HFF-Myc (cell line): ENCODE measurements at regions not wholly inside any gene's neighbourhood (a gene's known extent, or its start where the extent isn't known, plus 50 kb on each side); places are given as distances from the start of the nearest gene placed in this dataset.

Experiments
- DNase-seq: peaks from one replicate; pipeline ENCODE4 v3.0.0-alpha.2; 2011; ENCODE audit warnings: low read depth; ENCODE audit errors: extremely low read depth
- H3K4me3 ChIP-seq: replicated peaks from 2 replicates; pipeline ENCODE4 v1.5.1; 2011; ENCODE audit warnings: low read depth, mild to moderate bottlenecking, control low read depth, low read length
- TF ChIP-seq, protein P1 (sequence below): IDR thresholded peaks from 2 replicates; pipeline ENCODE4 v1.5.1; 2012; ENCODE audit warnings: mild to moderate bottlenecking, low read depth, low read length, control low read depth; ENCODE audit errors: missing control alignments

DNA sequence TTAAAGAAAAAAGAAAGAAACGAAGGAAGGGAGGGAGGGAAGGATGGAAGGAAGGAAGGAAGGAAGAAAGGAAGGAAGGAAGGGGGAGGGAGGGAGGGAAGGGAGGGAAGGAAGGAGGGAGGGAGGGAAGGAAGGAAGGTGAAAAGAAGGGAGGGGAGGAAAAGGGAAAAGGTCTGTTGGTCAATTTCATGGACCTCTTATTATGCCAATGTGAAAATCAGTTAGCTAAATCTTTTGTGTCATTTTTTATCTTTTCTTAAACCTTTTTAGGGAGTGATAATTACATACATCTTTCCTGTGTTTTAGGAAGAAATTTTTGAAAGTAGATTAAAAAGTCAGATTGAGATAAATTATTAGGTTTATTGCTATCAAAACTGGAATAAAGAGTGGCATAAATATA is 670.2 kb upstream of the CITED2 start:
- TF ChIP-seq, protein P1, sequence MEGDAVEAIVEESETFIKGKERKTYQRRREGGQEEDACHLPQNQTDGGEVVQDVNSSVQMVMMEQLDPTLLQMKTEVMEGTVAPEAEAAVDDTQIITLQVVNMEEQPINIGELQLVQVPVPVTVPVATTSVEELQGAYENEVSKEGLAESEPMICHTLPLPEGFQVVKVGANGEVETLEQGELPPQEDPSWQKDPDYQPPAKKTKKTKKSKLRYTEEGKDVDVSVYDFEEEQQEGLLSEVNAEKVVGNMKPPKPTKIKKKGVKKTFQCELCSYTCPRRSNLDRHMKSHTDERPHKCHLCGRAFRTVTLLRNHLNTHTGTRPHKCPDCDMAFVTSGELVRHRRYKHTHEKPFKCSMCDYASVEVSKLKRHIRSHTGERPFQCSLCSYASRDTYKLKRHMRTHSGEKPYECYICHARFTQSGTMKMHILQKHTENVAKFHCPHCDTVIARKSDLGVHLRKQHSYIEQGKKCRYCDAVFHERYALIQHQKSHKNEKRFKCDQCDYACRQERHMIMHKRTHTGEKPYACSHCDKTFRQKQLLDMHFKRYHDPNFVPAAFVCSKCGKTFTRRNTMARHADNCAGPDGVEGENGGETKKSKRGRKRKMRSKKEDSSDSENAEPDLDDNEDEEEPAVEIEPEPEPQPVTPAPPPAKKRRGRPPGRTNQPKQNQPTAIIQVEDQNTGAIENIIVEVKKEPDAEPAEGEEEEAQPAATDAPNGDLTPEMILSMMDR: no peak
- H3K4me3 ChIP-seq: no peak overlapping the region
- DNase-seq: no peak

DNA sequence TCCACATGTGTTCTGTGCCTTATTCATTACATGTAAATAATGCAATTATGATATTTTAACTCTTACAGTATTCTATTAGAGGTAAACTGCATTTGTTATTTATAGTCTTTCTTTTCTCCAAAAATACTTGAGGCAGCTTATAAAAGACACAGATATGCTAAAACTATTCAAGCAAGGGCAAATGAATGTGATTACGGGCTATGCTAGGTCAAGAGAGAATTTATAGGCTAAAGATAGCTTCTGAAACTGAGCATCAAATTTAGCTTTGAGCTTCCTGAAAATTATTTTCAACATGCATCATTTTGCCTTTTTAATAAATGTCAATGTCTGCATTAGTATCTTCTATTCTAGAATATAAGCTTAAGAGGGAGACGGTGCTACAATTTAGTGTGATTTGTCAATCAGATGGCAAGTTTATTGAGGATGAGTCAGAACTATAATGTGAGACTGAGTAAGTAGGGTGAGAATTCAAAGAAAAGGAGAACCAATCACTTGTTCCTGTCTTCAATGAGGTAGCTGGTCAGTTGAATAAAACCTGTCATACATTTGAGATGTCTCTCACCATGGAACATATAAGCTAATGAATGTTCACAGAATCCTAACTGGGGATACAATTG is 669.4 kb upstream of the CITED2 start:
- TF ChIP-seq, protein P1: no peak
- no peak overlapping the region for H3K4me3 ChIP-seq
- DNase-seq: no peak

DNA sequence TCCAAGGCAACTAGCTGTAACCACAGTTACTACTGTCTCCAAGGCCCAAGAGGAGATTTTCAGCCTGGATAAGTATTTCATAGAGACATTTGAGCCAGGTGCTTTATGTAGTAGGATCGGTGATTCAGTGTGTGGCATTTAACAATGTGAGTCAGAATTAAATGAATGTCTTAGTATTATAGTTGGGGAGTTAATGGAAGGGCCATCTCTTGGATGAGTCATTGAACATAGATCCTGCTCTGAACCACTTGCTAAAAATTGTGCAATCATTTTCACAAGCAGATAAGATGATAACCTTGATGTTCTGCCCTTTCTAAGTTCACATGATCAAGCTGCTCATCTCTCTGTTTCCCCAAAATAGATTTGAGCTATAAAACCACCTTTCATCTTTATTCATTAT is 668.9 kb upstream of the CITED2 start:
- peak; percentile 95 for DNase-seq

DNA sequence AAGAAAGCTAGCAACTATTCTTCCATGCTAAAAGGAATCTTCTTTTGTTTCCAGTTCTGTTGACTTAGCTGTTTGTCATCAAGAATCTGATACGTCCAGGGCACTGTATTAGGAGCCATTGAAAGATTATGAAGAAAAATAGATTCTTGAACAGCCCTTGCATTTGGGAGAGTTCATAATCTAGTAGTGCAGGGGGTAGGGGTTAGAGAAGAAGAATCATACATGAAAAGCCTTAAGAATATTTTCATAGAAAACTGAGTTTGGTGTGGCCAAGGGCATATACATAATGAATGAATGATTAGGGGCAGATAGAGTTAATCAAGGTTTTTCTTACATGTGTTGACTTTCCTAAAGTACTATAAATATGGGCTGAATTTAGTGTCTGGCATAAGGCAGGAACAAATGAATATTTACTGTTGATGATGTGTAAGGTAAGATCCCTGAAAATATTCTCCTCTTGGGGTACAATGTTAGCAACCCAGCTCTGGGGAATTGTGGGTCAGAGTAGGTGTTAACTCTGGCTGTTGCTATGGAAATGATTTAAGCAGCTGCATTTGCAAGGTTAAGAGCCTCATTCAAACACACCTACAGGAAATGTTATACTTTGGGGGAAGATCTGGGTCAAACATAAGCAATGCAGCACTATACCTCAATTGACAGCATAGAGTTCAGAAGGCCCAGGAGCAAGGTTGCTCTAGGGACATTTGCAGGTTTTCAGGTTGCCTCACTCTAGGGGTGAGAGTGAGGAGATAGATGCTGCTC is 667.3 kb upstream of the CITED2 start:
- H3K4me3 ChIP-seq: no peak overlapping the region
- DNase-seq: no peak
- TF ChIP-seq, protein P1: no peak

More for the DNA sequence above, 668.9 kb upstream of the CITED2 start:
- no peak overlapping the region for H3K4me3 ChIP-seq
- TF ChIP-seq, protein P1: no peak

DNA sequence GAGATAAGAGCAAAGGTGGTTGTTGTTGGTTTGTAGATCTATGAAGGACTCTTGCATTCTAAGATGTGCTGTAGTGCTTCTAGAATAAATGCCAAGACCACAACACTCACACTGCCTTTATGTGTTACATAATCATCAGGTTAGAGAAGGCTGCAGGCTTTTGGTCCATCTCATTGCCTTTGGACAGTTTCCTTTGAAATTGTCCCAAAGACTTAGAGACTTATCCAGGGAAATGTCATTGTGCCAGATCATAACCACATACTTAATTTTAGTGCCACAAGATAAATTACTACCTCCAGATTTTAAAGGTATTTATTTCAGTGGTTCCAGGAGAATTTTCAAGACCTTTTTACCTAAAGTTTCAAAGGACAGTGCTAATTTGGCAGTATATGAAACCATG is 666.6 kb upstream of the CITED2 start:
- DNase-seq: no peak
- TF ChIP-seq, protein P1: no peak
- H3K4me3 ChIP-seq: no peak overlapping the region

DNA sequence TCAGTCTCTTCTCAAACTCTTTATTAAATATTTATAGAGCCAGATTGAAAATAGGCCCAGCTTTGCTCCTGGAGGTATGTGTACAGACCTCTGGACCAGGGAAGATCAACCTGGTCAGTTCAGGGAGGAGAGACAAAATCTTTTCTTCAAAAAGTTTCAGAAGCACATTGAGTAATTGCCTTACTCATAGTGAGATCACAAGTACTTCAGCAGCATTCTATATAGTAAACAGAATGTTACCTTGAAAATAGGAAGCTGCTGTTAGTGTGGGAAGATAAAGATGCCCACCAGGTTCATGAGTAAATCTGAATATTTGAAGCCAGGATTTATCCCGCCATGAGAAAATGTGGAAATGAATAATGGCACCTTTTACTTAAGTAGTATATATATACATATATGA is 665.9 kb upstream of the CITED2 start:
- TF ChIP-seq, protein P1: no peak

More for the DNA sequence above, 665.9 kb upstream of the CITED2 start:
- H3K4me3 ChIP-seq: no peak overlapping the region
- no peak for DNase-seq
